Heart left ventricle (tissue), 13 donors: ENCODE measurements at regions not wholly inside any gene's neighbourhood (a gene's known extent, or its start where the extent isn't known, plus 50 kb on each side); places are given as distances from the start of the nearest gene placed in this dataset.

ENCODE experiments used
- CTCF ChIP-seq, 12 donors: fragments of 200-600 bp; sonication (generic) in 4 of 12; IDR thresholded peaks; one replicate each; pipeline versions ENCODE4 v1.5.0 to v1.8.0; 2018 to 2022; ENCODE audit warnings: antibody characterized with exemption in 12 of 12, mild to moderate bottlenecking in 5 of 12
- POLR2A ChIP-seq, 2 donors: fragments of 450-650 bp; IDR thresholded peaks; one replicate each; pipeline ENCODE4 v1.6.1; 2017; ENCODE audit warnings: antibody characterized with exemption in 2 of 2, mild to moderate bottlenecking in 2 of 2, moderate library complexity in 2 of 2
- donor health status: ischemic (EF 13 %, LVEDD 7.1; RV severe dilation, severe dysfunction).
- donor health status: DM: no; HTN: yes; CAD: no.
- donor health status: DM: no; HTN: no; CAD: no.
- donor health status: ischemic (EF 25% LVEDD 6.9; RV normal size, moderate dysfunction).
- donor health status: ischemic (EF 25% LVEDD 5.7; RV mildly dilated, moderate dysfunction).
- donor health status: ischemic (EF 35%, LVEDD 5.7; RV mildly dilated, moderate dysfunction).
- donor health status: nonischemic (EF 11% LVEDD 7.7; RV severe dilation, severe dysfunction).
- donor health status: DM: yes; HTN: yes; CAD: no.
- donor health status: PGD.
- donor health status: ischemic (EF 29% LVEDD 5.4; RV normal size, mild dysfunction).
- donor health status: nonischemic (EF 23%, LVEDD 6.1; RV moderate dilation, normal function).

GRCh38 chr15:38196076-38196475 is 56.6 kb upstream of the SPRED1 start:
- TF ChIP-seq CTCF (IDR thresholded peaks at IDR 0.05) (no peak), POLR2A (IDR thresholded peaks at IDR 0.05) (no peak)
